IPS-15b (cell line): ENCODE measurements at regions not wholly inside any gene's neighbourhood (a gene's known extent, or its start where the extent isn't known, plus 50 kb on each side); places are given as distances from the start of the nearest gene placed in this dataset.

Experiments
- H3K27me3 ChIP-seq: one replicate; pipeline ENCODE4 v1.6.1; 2013; ENCODE audit warnings: low read length; ENCODE audit not compliant: control insufficient read depth, insufficient read depth
- H3K36me3 ChIP-seq: one replicate; pipeline ENCODE4 v1.6.1; 2013; ENCODE audit warnings: low read length; ENCODE audit not compliant: control insufficient read depth, insufficient read depth
- H3K4me1 ChIP-seq: one replicate; pipeline ENCODE4 v1.6.1; 2013; ENCODE audit warnings: mild to moderate bottlenecking, low read length; ENCODE audit not compliant: control insufficient read depth, insufficient read depth
- H3K4me3 ChIP-seq: one replicate; pipeline ENCODE4 v1.5.1; 2013; ENCODE audit warnings: low read depth, low read length
- H3K9ac ChIP-seq: one replicate; pipeline ENCODE4 v1.6.1; 2013; ENCODE audit warnings: low read depth, mild to moderate bottlenecking, low read length
- H3K9me3 ChIP-seq: one replicate; pipeline ENCODE4 v1.6.1; 2013; ENCODE audit warnings: mild to moderate bottlenecking, low read length; ENCODE audit not compliant: control insufficient read depth, insufficient read depth

DNA sequence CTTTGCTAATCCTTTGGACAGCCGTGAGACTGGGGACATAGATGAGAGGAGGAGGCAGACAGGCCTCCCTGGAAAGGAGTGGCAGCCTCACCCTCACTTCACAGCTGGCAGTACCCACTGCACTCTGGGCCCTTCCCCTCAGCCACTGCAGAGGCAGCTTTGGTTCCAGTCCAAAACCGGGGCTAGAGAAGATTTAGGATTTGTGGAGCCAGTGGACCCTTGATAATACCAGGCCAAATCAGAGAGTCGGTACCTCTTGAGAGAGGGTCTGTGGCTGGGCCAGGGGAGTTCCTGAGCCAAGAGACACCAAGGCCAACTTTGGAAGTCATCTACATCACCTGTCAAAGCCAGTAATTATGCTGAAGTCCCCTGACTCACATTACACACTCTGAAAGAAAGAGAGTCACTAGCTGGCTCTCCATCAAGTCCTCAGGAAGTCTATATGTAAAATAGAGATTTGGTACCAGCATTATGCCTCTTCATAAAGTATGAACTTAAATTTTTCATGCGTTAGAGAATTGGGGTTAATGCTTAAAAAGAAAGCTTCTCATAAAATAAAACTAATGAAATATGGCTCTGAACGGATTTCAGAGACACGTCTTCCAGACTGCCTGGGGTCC, 244.1 kb upstream of the SEMA6D start:
- Histone ChIP-seq H3K4me1 (no peaks in the 10 kb centered on the region), H3K27me3 (no peaks in the 10 kb centered on the region), H3K4me3 (no peak overlapping the region), H3K9me3 (no peaks in the 10 kb centered on the region), H3K9ac (no peak overlapping the region), H3K36me3 (no peaks in the 10 kb centered on the region)

GRCh38 chr15:47473832-47474231, 243.5 kb upstream of the SEMA6D start:
- H3K36me3 ChIP-seq: no peaks in the 10 kb centered on the region
- H3K4me1 ChIP-seq: no peaks in the 10 kb centered on the region
- H3K4me3 ChIP-seq: no peak overlapping the region

DNA sequence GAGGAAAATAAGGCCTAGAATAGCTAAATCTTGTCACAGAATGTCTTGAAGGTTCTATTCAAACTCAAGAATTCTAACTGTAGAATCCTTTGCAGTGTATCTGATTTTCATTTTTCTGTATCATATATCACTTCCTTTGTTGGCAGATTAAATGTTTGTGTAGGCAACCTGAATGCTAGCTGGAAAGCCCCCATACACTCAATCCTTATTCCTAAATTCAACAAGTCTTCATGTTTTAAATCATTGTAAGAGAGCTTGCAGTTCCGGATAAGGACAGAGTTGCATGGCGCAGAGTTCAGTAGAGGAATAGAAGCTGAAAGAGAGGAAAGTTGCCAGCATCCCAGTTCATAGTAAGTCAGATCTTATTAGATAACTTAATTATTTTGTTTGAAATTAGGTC, 242.0 kb upstream of the SEMA6D start:
- Histone ChIP-seq H3K4me3 (no peak overlapping the region), H3K27me3 (no peaks in the 10 kb centered on the region), H3K9ac (no peak overlapping the region), H3K9me3 (no peaks in the 10 kb centered on the region), H3K4me1 (no peaks in the 10 kb centered on the region), H3K36me3 (no peaks in the 10 kb centered on the region)

More at GRCh38 chr15:47473832-47474231, 243.5 kb upstream of the SEMA6D start:
- Histone ChIP-seq H3K9ac (no peak overlapping the region), H3K27me3 (no peaks in the 10 kb centered on the region), H3K9me3 (no peaks in the 10 kb centered on the region)

- no peaks in the 10 kb centered on the region for H3K27me3 ChIP-seq
- no peaks in the 10 kb centered on the region for H3K36me3 ChIP-seq
- no peak overlapping the region for H3K4me3 ChIP-seq
- H3K9me3 ChIP-seq: no peaks in the 10 kb centered on the region
- no peaks in the 10 kb centered on the region for H3K4me1 ChIP-seq
- H3K9ac ChIP-seq: no peak overlapping the region
These were observed 240.0 kb upstream of the SEMA6D start for GRCh38 chr15:47477341-47477740.

- no peaks in the 10 kb centered on the region for H3K9me3 ChIP-seq
- H3K27me3 ChIP-seq: no peaks in the 10 kb centered on the region
- H3K9ac ChIP-seq: no peak overlapping the region
- H3K4me3 ChIP-seq: no peak overlapping the region
- no peaks in the 10 kb centered on the region for H3K36me3 ChIP-seq
- no peaks in the 10 kb centered on the region for H3K4me1 ChIP-seq
These were observed 233.2 kb upstream of the SEMA6D start for GRCh38 chr15:47484059-47484458.

DNA sequence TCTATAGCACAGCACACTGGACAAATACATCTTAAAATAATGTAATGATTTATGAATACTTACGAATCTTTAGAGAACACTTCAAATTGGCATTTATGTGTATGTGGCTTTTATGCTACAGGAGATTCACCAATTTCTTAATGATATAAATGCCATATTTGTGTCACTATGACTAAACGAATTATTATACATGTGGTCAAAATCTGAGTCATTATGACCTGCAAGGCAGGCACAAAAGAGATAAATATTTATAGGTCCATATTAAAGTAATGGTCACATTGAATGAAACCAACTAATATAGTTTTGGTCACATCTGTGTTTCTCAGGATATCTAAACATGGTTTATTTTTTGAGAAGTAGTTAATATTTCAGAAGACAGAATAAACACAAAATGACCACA, 232.3 kb upstream of the SEMA6D start:
- Histone ChIP-seq H3K9ac (no peak overlapping the region), H3K9me3 (no peaks in the 10 kb centered on the region), H3K4me1 (no peaks in the 10 kb centered on the region), H3K27me3 (no peaks in the 10 kb centered on the region), H3K4me3 (no peak overlapping the region), H3K36me3 (no peaks in the 10 kb centered on the region)

DNA sequence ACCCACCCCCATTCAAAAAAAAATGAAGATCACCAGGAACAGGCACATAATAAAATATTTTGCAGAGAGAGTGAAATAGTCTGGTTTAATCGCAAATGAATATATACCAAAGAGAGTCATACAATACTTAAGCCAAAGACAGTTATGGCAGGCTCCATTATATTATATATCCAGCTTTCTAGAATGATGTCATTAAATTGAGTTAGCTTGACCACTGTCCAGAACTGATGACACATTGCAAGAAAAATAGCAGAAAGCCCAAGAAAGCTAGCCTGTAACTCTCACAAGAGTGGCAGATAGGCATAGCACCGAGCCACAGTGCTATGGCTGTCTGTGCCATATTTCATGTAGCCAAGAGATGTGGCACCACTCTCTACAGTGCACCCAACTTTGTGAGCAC, 231.9 kb upstream of the SEMA6D start:
- H3K9me3 ChIP-seq: no peaks in the 10 kb centered on the region

DNA sequence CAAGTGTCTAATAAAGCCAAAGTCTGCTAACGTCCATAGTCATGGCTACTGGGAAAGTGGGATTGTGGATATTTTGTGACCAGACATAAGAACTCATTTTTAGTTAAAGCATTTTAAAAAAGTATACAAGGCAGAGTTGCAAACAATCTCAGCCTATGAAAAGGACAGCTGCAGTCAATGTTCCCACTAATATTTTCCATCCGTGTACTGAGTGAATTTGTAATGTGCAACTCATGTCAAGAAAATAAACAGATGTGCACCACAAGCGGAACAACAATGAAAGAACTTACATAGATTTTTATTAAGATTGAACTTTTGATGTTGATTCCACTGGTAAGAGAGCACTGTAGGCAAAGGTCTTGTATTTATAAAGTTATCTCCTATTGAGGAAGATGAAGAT, 231.3 kb upstream of the SEMA6D start:
- no peaks in the 10 kb centered on the region for H3K36me3 ChIP-seq
- H3K4me3 ChIP-seq: no peak overlapping the region
- no peaks in the 10 kb centered on the region for H3K27me3 ChIP-seq
- H3K9me3 ChIP-seq: no peaks in the 10 kb centered on the region
- H3K9ac ChIP-seq: no peak overlapping the region
- H3K4me1 ChIP-seq: no peaks in the 10 kb centered on the region

More for the DNA sequence above, 231.9 kb upstream of the SEMA6D start:
- Histone ChIP-seq H3K4me1 (no peaks in the 10 kb centered on the region), H3K27me3 (no peaks in the 10 kb centered on the region), H3K36me3 (no peaks in the 10 kb centered on the region), H3K9ac (no peak overlapping the region), H3K4me3 (no peak overlapping the region)

GRCh38 chr15:47492195-47492594, 225.1 kb upstream of the SEMA6D start:
- Histone ChIP-seq H3K4me3 (no peak overlapping the region), H3K9me3 (no peaks in the 10 kb centered on the region), H3K36me3 (no peaks in the 10 kb centered on the region), H3K27me3 (no peaks in the 10 kb centered on the region), H3K4me1 (no peaks in the 10 kb centered on the region), H3K9ac (no peak overlapping the region)

DNA sequence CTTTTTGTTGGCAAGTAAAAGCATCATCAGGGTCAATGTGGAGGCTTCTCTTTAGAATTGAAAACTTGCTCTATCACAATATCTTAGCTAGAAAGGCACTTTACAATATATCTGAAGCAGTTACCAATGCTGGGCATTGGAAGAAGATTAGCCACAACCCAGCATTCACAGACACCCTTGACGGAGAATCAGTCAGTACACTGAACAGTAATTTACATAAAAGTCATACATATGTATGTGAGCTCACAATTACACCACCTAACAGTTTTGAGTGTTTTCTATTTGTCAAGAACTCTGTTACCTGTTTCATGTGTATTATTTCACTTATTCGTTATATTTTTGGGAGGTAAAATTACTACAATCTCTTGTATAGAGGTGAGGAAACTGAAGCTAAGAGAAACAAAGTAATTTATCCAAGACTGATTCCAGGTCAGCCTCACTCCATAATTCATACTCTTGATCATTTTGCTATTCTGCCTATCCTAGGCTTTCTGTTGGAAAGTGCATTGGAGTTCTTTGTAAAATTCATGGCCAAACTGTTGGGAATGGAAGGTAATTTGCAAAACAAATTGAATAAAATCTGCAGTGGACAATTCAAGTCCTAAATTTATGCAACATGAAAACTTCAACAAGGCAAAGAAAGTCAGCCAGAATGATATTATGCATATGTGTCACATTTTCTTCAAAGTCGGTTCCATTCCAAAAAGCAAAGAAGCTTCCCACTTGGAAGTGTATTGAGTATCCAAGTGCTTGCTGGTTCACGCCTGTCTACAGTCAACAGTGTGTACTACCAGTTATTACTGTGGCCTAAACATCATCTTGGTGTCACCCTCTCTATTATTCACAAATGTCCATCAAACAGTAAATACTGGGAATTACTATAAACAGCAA, 223.7 kb upstream of the SEMA6D start:
- Histone ChIP-seq H3K27me3 (no peaks in the 10 kb centered on the region), H3K9ac (no peak overlapping the region), H3K36me3 (no peaks in the 10 kb centered on the region), H3K4me1 (no peaks in the 10 kb centered on the region), H3K4me3 (no peak overlapping the region), H3K9me3 (no peaks in the 10 kb centered on the region)

- H3K4me1 ChIP-seq: no peaks in the 10 kb centered on the region
- no peak overlapping the region for H3K4me3 ChIP-seq
- no peaks in the 10 kb centered on the region for H3K27me3 ChIP-seq
These were observed 220.7 kb upstream of the SEMA6D start for GRCh38 chr15:47496343-47497185.

More at GRCh38 chr15:47496343-47497185, 220.7 kb upstream of the SEMA6D start:
- Histone ChIP-seq H3K9me3 (no peaks in the 10 kb centered on the region), H3K36me3 (no peaks in the 10 kb centered on the region), H3K9ac (no peak overlapping the region)
